H1 (cell line): ENCODE measurements at regions not wholly inside any gene's neighbourhood (a gene's known extent, or its start where the extent isn't known, plus 50 kb on each side); places are given as distances from the start of the nearest gene placed in this dataset.

ENCODE experiments used
- CTCF ChIA-PET: fragments of 300-600 bp; sonication (Branson Sonifier 250); formaldehyde crosslinking; loops from one replicate; lab custom pipeline; 2021; ENCODE audit not compliant: partially characterized antibody; lab: Charles Lee
- POLR2A ChIA-PET: fragments of 300-600 bp; sonication (Branson Sonifier 250); formaldehyde crosslinking; loops from one replicate; lab custom pipeline; 2021; ENCODE audit warnings: inconsistent platforms; ENCODE audit not compliant: partially characterized antibody; lab: Charles Lee
- DNase-seq, 2 experiments: peaks; one replicate each; pipeline versions ENCODE4 v3.0.0 to v3.0.0-alpha.2; 2010 to 2022; ENCODE audit warnings: low spot score in 2 of 2, low read depth in 1 of 2, mixed read lengths in 1 of 2
- FAIRE-seq: peaks from 2 replicates; lab custom pipeline; 2011; peaks lifted over from hg19 to GRCh38; lab: Jason Lieb, UNC
- H2AFZ ChIP-seq: 2 replicates; pipeline ENCODE4 v1.8.1; 2012; ENCODE audit warnings: low read length, inconsistent platforms
- H2AK5ac ChIP-seq: 2 replicates; pipeline ENCODE4 v1.6.1; 2013; ENCODE audit warnings: low read depth, low read length
- H2BK120ac ChIP-seq: replicated peaks from 2 replicates; pipeline ENCODE3; 2013; ENCODE audit warnings: low read depth, low read length, inconsistent platforms
- H2BK12ac ChIP-seq: 2 replicates; pipeline ENCODE4 v1.6.1; 2013; ENCODE audit warnings: low read depth, low read length
- H2BK15ac ChIP-seq: 2 replicates; pipeline ENCODE4 v1.6.1; 2013; ENCODE audit warnings: low read length
- H2BK20ac ChIP-seq: 2 replicates; pipeline ENCODE4 v1.6.1; 2013; ENCODE audit warnings: low read length
- H2BK5ac ChIP-seq: 2 replicates; pipeline ENCODE4 v1.6.1; 2013; ENCODE audit warnings: low read depth, low read length
- H3K14ac ChIP-seq: 2 replicates; pipeline ENCODE4 v1.6.1; 2013; ENCODE audit warnings: inconsistent platforms; ENCODE audit not compliant: insufficient read length
- H3K18ac ChIP-seq: 2 replicates; pipeline ENCODE4 v1.6.1; 2013; ENCODE audit warnings: low read length; ENCODE audit errors: extremely low read depth
- H3K23ac ChIP-seq: 2 replicates; pipeline ENCODE4 v1.6.1; 2013; ENCODE audit warnings: inconsistent platforms; ENCODE audit not compliant: insufficient read length
- H3K23me2 ChIP-seq: 2 replicates; pipeline ENCODE4 v1.6.1; 2013; ENCODE audit warnings: low read depth, low read length
- H3K27ac ChIP-seq: 2 replicates; pipeline ENCODE4 v1.6.1; 2011; ENCODE audit warnings: low read depth, low read length, inconsistent platforms
- H3K27me3 ChIP-seq, 4 experiments: replicated peaks in 1 of 4; 1 replicate in 1 of 4; 2 replicates in 3 of 4; pipeline versions ENCODE4 v1.6.1 to v1.8.1; 2011 to 2013; ENCODE audit warnings: low read length in 3 of 4, mild to moderate bottlenecking in 3 of 4, inconsistent platforms in 2 of 4, mixed read lengths in 2 of 4, moderate library complexity in 1 of 4; ENCODE audit not compliant: control insufficient read depth in 3 of 4, insufficient read depth in 3 of 4; ENCODE audit errors: extremely low read depth in 1 of 4
- H3K36me3 ChIP-seq, 4 experiments: 2 replicates each; pipeline versions ENCODE4 v1.6.1 to v1.8.1; 2011 to 2013; ENCODE audit warnings: mild to moderate bottlenecking in 4 of 4, low read length in 3 of 4, moderate library complexity in 2 of 4, control low read depth in 1 of 4, inconsistent platforms in 1 of 4; ENCODE audit not compliant: insufficient read depth in 4 of 4, control insufficient read depth in 2 of 4
- H3K4ac ChIP-seq: replicated peaks from 2 replicates; pipeline ENCODE3; 2013; ENCODE audit warnings: low read length, low read depth, mixed read lengths, inconsistent platforms; ENCODE audit not compliant: insufficient read length
- H3K4me1 ChIP-seq, 4 experiments: replicated peaks in 1 of 4; 1 replicate in 1 of 4; 2 replicates in 3 of 4; pipeline versions ENCODE4 v1.6.1 to v1.8.1; 2011 to 2013; ENCODE audit warnings: low read length in 3 of 4, inconsistent platforms in 2 of 4, mixed read lengths in 1 of 4; ENCODE audit not compliant: insufficient read depth in 4 of 4, control insufficient read depth in 3 of 4
- H3K4me2 ChIP-seq, 2 experiments: 2 replicates each; pipeline versions ENCODE4 v1.6.1 to v1.8.1; 2011 to 2013; ENCODE audit warnings: low read depth in 2 of 2, low read length in 2 of 2, control low read depth in 1 of 2, inconsistent platforms in 1 of 2, mild to moderate bottlenecking in 1 of 2; ENCODE audit not compliant: insufficient read depth in 1 of 2
- H3K4me3 ChIP-seq, 4 experiments: fragments of 200-600, 300-600 bp in 1 of 4; sonication (generic), shearing (Covaris generic), sonication (Bioruptor Twin) in 1 of 4; 2 replicates each; pipeline versions ENCODE4 v1.5.1 to v1.8.1; 2011 to 2016; ENCODE audit warnings: low read length in 4 of 4, low read depth in 3 of 4, control low read depth in 2 of 4, inconsistent platforms in 2 of 4, mild to moderate bottlenecking in 2 of 4, mixed read lengths in 1 of 4, moderate library complexity in 1 of 4; ENCODE audit not compliant: insufficient read depth in 2 of 4; ENCODE audit errors: extremely low read depth in 1 of 4
- H3K56ac ChIP-seq: replicated peaks from 2 replicates; pipeline ENCODE3; 2013; ENCODE audit warnings: low read depth, mild to moderate bottlenecking, mixed read lengths, low read length, inconsistent platforms; ENCODE audit not compliant: insufficient read length
- H3K79me1 ChIP-seq: 2 replicates; pipeline ENCODE4 v1.6.1; 2013; ENCODE audit warnings: low read depth, low read length, control low read depth
- H3K79me2 ChIP-seq, 2 experiments: 2 replicates each; pipeline versions ENCODE4 v1.6.1 to v1.8.1; 2012 to 2013; ENCODE audit warnings: low read length in 2 of 2, mild to moderate bottlenecking in 2 of 2, inconsistent platforms in 1 of 2; ENCODE audit not compliant: insufficient read depth in 2 of 2, control insufficient read depth in 1 of 2
- H3K9ac ChIP-seq, 4 experiments: replicated peaks in 1 of 4; 1 replicate in 1 of 4; 2 replicates in 3 of 4; pipeline versions ENCODE4 v1.6.1 to v1.8.1; 2011 to 2013; ENCODE audit warnings: low read depth in 3 of 4, low read length in 3 of 4, control low read depth in 2 of 4, mild to moderate bottlenecking in 2 of 4, moderate library complexity in 2 of 4, inconsistent platforms in 1 of 4; ENCODE audit errors: extremely low read depth in 1 of 4
- H3K9me3 ChIP-seq, 2 experiments: 2 replicates each; pipeline versions ENCODE4 v1.6.1 to v1.8.1; 2012 to 2013; ENCODE audit warnings: mild to moderate bottlenecking in 2 of 2, moderate library complexity in 2 of 2, control low read depth in 1 of 2, inconsistent platforms in 1 of 2, low read depth in 1 of 2, low read length in 1 of 2, mixed read lengths in 1 of 2; ENCODE audit not compliant: insufficient read depth in 2 of 2
- H4K20me1 ChIP-seq, 2 experiments: replicated peaks in 1 of 2; 2 replicates each; pipeline versions ENCODE3 to v1.8.1; 2011 to 2013; ENCODE audit warnings: inconsistent platforms in 2 of 2, low read length in 2 of 2, mild to moderate bottlenecking in 1 of 2; ENCODE audit not compliant: insufficient read depth in 2 of 2, control insufficient read depth in 1 of 2
- H4K5ac ChIP-seq: 2 replicates; pipeline ENCODE4 v1.6.1; 2013; ENCODE audit warnings: low read length, low read depth, mixed read lengths, inconsistent platforms; ENCODE audit not compliant: insufficient read length
- H4K8ac ChIP-seq: 2 replicates; pipeline ENCODE4 v1.8.0; 2013; ENCODE audit warnings: mild to moderate bottlenecking, moderate library complexity, low read length, inconsistent platforms; ENCODE audit not compliant: insufficient read depth; ENCODE audit errors: extremely low read depth
- H4K91ac ChIP-seq: replicated peaks from 2 replicates; pipeline ENCODE3; 2013; ENCODE audit warnings: low read length, mixed read lengths, inconsistent platforms; ENCODE audit not compliant: insufficient read length
- CEBPB ChIP-seq: IDR thresholded peaks from 2 replicates; pipeline ENCODE4 v1.6.1; 2012; ENCODE audit warnings: low read depth, low read length
- SUZ12 ChIP-seq: fragments of 200-600 bp; sonication (generic); IDR thresholded peaks from 2 replicates; pipeline ENCODE4 v1.6.1; 2012; ENCODE audit warnings: mild to moderate bottlenecking, inconsistent platforms, low read length, moderate library complexity, mixed read lengths
- WGBS, 2 experiments: shearing (Covaris generic) in 1 of 2; methylation state at CpG; one replicate each; pipeline versions ENCODE4 v1.1.6 to v1.1.7; 2013 to 2015; ENCODE audit warnings: low lambda C conversion rate in 2 of 2, mixed read lengths in 2 of 2, inconsistent platforms in 1 of 2, low coverage in 1 of 2, missing lambda C conversion rate in 1 of 2; ENCODE audit not compliant: insufficient replicate concordance in 2 of 2, insufficient coverage in 1 of 2, insufficient read length in 1 of 2; ENCODE audit errors: extremely low coverage in 1 of 2, missing lambda C conversion rate in 1 of 2; 5-methylcytosine and 5-hydroxymethylcytosine counted together

- Histone ChIP-seq H2BK120ac (no peak overlapping the region), H3K36me3 (no peaks in the 10 kb centered on the region), H4K91ac (no peak overlapping the region), H2BK20ac (no peak overlapping the region), H3K23ac (no peak overlapping the region), H4K5ac (no peak overlapping the region), H3K23me2 (no peaks in the 10 kb centered on the region), H3K18ac (no peak overlapping the region), H2BK5ac (no peak overlapping the region), H3K9me3 (peaks cover 0 to 6% of the 10 kb centered on the region in 2 experiments; a peak in 1 of 4 replicates), H3K4me2 (no peak overlapping the region), H3K14ac (no peak overlapping the region), H4K20me1 (no peaks in the 10 kb centered on the region), H2BK12ac (no peak overlapping the region), H3K79me2 (no peaks in the 10 kb centered on the region), H3K4me3 (no peak overlapping the region), H3K9ac (no peak overlapping the region), H3K27ac (no peak overlapping the region), H3K4me1 (peaks cover 0 to 7% (median 2%) of the 10 kb centered on the region in 4 experiments; a peak in 2 of 7 replicates), H4K8ac (no peak overlapping the region), H3K4ac (no peak overlapping the region), H3K27me3 (peaks cover 0 to 1% (median 0%) of the 10 kb centered on the region in 4 experiments; a peak in 1 of 7 replicates), H2AK5ac (no peak overlapping the region), H2AFZ (no peak overlapping the region), H3K56ac (no peak overlapping the region), H3K79me1 (no peaks in the 10 kb centered on the region), H2BK15ac (no peak overlapping the region)
- POLR2A ChIA-PET, result no interaction called here
- 96 to 100% methylated on average over 2 to 6 of the region's 6 CpGs for WGBS, 2 experiments
- FAIRE-seq (no peak), DNase-seq (no peak)
- TF ChIP-seq CEBPB, result peak; percentile 96
- no peak for TF ChIP-seq SUZ12
- CTCF ChIA-PET, result no interaction called here
Observed at GRCh38 chr16:6797223-6797622, 535.4 kb upstream of the RBFOX1 start.
